ENCODE measurements at regions not wholly inside any gene's neighbourhood (a gene's known extent, or its start where the extent isn't known, plus 50 kb on each side); places are given as distances from the start of the nearest gene placed in this dataset.
"Not testable (repeated sequence)": the region's sequence is repeated elsewhere in the genome, so short reads cannot be mapped to it uniquely, and the experiment has no call there.

GRCh38 chr20:1737134-1737533, 79.6 kb upstream of the SIRPG start:
- H2AFZ ChIP-seq = no peak overlapping the region
- no peak overlapping the region for H3K4me3 ChIP-seq
- WGBS, 2 experiments (ENCODE audit: low coverage in 1 of 2, low lambda C conversion rate in 2 of 2, missing lambda C conversion rate in 2 of 2) = 42 to 59% methylated on average over 1 of the region's 1 CpG
- H3K4me2 ChIP-seq (ENCODE audit: unreplicated experiment) = no peak overlapping the region
- no peak for DNase-seq
- no peak overlapping the region for H3K9ac ChIP-seq
- no peaks in the 10 kb centered on the region for H3K9me3 ChIP-seq (ENCODE audit: low read depth)
- no peaks in the 10 kb centered on the region for H4K20me1 ChIP-seq (ENCODE audit: insufficient read depth)
- no peaks in the 10 kb centered on the region for H3K36me3 ChIP-seq (ENCODE audit: low read depth)
- in situ Hi-C loops (cut with MboI) = no loop called here
- no peaks in the 10 kb centered on the region for H3K4me1 ChIP-seq (ENCODE audit: insufficient read depth)
- H3F3A ChIP-seq (ENCODE audit: insufficient read depth) = no peaks in the 10 kb centered on the region
- no peaks in the 10 kb centered on the region for H3K9me2 ChIP-seq (ENCODE audit: insufficient read depth)
- no peak for TF ChIP-seq EZH2phosphoT487 (IDR thresholded peaks at IDR 0.05; ENCODE audit: insufficient read depth, low read depth)
- no peak for TF ChIP-seq EZH2 (IDR thresholded peaks at IDR 0.05; ENCODE audit: insufficient read depth, poor library complexity, severe bottlenecking)
- H3K79me2 ChIP-seq (ENCODE audit: insufficient read depth) = no peaks in the 10 kb centered on the region
- H3K27me3 ChIP-seq (replicated peaks; ENCODE audit: insufficient read depth) = peaks cover 10% of the 10 kb centered on the region; the same call in 1 of the 2 replicates
- H3K27ac ChIP-seq = no peak overlapping the region

GRCh38 chr20:1735417-1736089, 78.0 kb upstream of the SIRPG start:
- H2AFZ ChIP-seq = no peak overlapping the region
- no peaks in the 10 kb centered on the region for H4K20me1 ChIP-seq (ENCODE audit: insufficient read depth)
- H3K4me3 ChIP-seq = no peak overlapping the region
- no peaks in the 10 kb centered on the region for H3K9me2 ChIP-seq (ENCODE audit: insufficient read depth)
- no peaks in the 10 kb centered on the region for H3K36me3 ChIP-seq (ENCODE audit: low read depth)
- no peak overlapping the region for H3K4me2 ChIP-seq (ENCODE audit: unreplicated experiment)
- in situ Hi-C loops (cut with MboI) = no loop called here
- no peak overlapping the region for H3K9ac ChIP-seq
- DNase-seq = no peak
- no peaks in the 10 kb centered on the region for H3F3A ChIP-seq (ENCODE audit: insufficient read depth)
- H3K9me3 ChIP-seq (ENCODE audit: low read depth) = no peaks in the 10 kb centered on the region
- WGBS, 2 experiments (ENCODE audit: low coverage in 1 of 2, low lambda C conversion rate in 2 of 2, missing lambda C conversion rate in 2 of 2) = 75 to 86% methylated on average over 19 to 22 of the region's 35 CpGs
- TF ChIP-seq EZH2 (IDR thresholded peaks at IDR 0.05; ENCODE audit: insufficient read depth, poor library complexity, severe bottlenecking) (no peak), EZH2phosphoT487 (IDR thresholded peaks at IDR 0.05; ENCODE audit: insufficient read depth, low read depth) (no peak)
- no peak overlapping the region for H3K27ac ChIP-seq
- H3K79me2 ChIP-seq (ENCODE audit: insufficient read depth) = no peaks in the 10 kb centered on the region
- peaks cover 6% of the 10 kb centered on the region; the same call in 1 of the 2 replicates for H3K27me3 ChIP-seq (replicated peaks; ENCODE audit: insufficient read depth)
- H3K4me1 ChIP-seq (ENCODE audit: insufficient read depth) = no peaks in the 10 kb centered on the region

- Histone ChIP-seq H2AFZ (no peak overlapping the region), H3K36me3 (ENCODE audit: low read depth) (no peaks in the 10 kb centered on the region), H3F3A (ENCODE audit: insufficient read depth) (no peaks in the 10 kb centered on the region), H3K4me3 (no peak overlapping the region), H3K9me2 (ENCODE audit: insufficient read depth) (no peaks in the 10 kb centered on the region), H3K9ac (no peak overlapping the region), H3K4me1 (ENCODE audit: insufficient read depth) (no peaks in the 10 kb centered on the region), H3K79me2 (ENCODE audit: insufficient read depth) (no peaks in the 10 kb centered on the region), H3K9me3 (ENCODE audit: low read depth) (no peaks in the 10 kb centered on the region), H3K4me2 (ENCODE audit: unreplicated experiment) (no peak overlapping the region), H4K20me1 (ENCODE audit: insufficient read depth) (no peaks in the 10 kb centered on the region), H3K27ac (no peak overlapping the region), H3K27me3 (replicated peaks; ENCODE audit: insufficient read depth) (0 out of 2 replicates have a peak, but pooled peaks cover under 1% of the 10 kb centered on the region)
- DNase-seq = peak; percentile 62
- in situ Hi-C loops (cut with MboI) = no loop called here
- no peak for TF ChIP-seq EZH2 (IDR thresholded peaks at IDR 0.05; ENCODE audit: insufficient read depth, poor library complexity, severe bottlenecking)
- no peak for TF ChIP-seq EZH2phosphoT487 (IDR thresholded peaks at IDR 0.05; ENCODE audit: insufficient read depth, low read depth)
- WGBS, 2 experiments (ENCODE audit: low coverage in 1 of 2, low lambda C conversion rate in 2 of 2, missing lambda C conversion rate in 2 of 2) = 48 to 58% methylated on average over 4 of the region's 4 CpGs
These were observed 76.8 kb upstream of the SIRPG start for GRCh38 chr20:1734269-1734858.

- H2AFZ ChIP-seq; H3K9me2 ChIP-seq (ENCODE audit: insufficient read depth); H3K4me1 ChIP-seq (ENCODE audit: insufficient read depth); H3K4me3 ChIP-seq; H3K9ac ChIP-seq; H3K79me2 ChIP-seq (ENCODE audit: insufficient read depth); in situ Hi-C loops (cut with MboI); H3K27ac ChIP-seq; H3K36me3 ChIP-seq (ENCODE audit: low read depth); H4K20me1 ChIP-seq (ENCODE audit: insufficient read depth); H3K27me3 ChIP-seq (replicated peaks; ENCODE audit: insufficient read depth); H3K9me3 ChIP-seq (ENCODE audit: low read depth); DNase-seq; H3K4me2 ChIP-seq (ENCODE audit: unreplicated experiment); H3F3A ChIP-seq (ENCODE audit: insufficient read depth): not testable (repeated sequence)
- WGBS, 2 experiments (ENCODE audit: low coverage in 1 of 2, low lambda C conversion rate in 2 of 2, missing lambda C conversion rate in 2 of 2) = 47 to 54% methylated on average over 6 of the region's 6 CpGs
These were observed 74.3 kb upstream of the SIRPG start for GRCh38 chr20:1731828-1732375.

GRCh38 chr20:1730981-1731711, 73.6 kb upstream of the SIRPG start:
- H3K9me2 ChIP-seq (ENCODE audit: insufficient read depth); in situ Hi-C loops (cut with MboI): not testable (repeated sequence)
- 55% methylated on average over 8 of the region's 8 CpGs for WGBS, 2 experiments (ENCODE audit: low coverage in 1 of 2, low lambda C conversion rate in 2 of 2, missing lambda C conversion rate in 2 of 2)

GRCh38 chr20:1727303-1727702, 69.7 kb upstream of the SIRPG start:
- H3K9ac ChIP-seq; H3K79me2 ChIP-seq (ENCODE audit: insufficient read depth); H3K9me3 ChIP-seq (ENCODE audit: low read depth); H3F3A ChIP-seq (ENCODE audit: insufficient read depth); H3K9me2 ChIP-seq (ENCODE audit: insufficient read depth); in situ Hi-C loops (cut with MboI); H3K27me3 ChIP-seq (replicated peaks; ENCODE audit: insufficient read depth); H3K4me1 ChIP-seq (ENCODE audit: insufficient read depth); H2AFZ ChIP-seq; H3K4me3 ChIP-seq; H3K27ac ChIP-seq; H3K36me3 ChIP-seq (ENCODE audit: low read depth); H4K20me1 ChIP-seq (ENCODE audit: insufficient read depth); DNase-seq; H3K4me2 ChIP-seq (ENCODE audit: unreplicated experiment): not testable (repeated sequence)
- WGBS, 2 experiments (ENCODE audit: low coverage in 1 of 2, low lambda C conversion rate in 2 of 2, missing lambda C conversion rate in 2 of 2) = 52 to 54% methylated on average over 3 of the region's 3 CpGs

More at GRCh38 chr20:1730981-1731711, 73.6 kb upstream of the SIRPG start:
- not testable (repeated sequence) for H2AFZ ChIP-seq; H3K27ac ChIP-seq; H3F3A ChIP-seq (ENCODE audit: insufficient read depth); H4K20me1 ChIP-seq (ENCODE audit: insufficient read depth); H3K4me3 ChIP-seq; H3K4me1 ChIP-seq (ENCODE audit: insufficient read depth); H3K4me2 ChIP-seq (ENCODE audit: unreplicated experiment); H3K79me2 ChIP-seq (ENCODE audit: insufficient read depth); H3K9ac ChIP-seq; H3K36me3 ChIP-seq (ENCODE audit: low read depth); H3K27me3 ChIP-seq (replicated peaks; ENCODE audit: insufficient read depth); DNase-seq; H3K9me3 ChIP-seq (ENCODE audit: low read depth)

Measured in GM23248 (cell line).